CD4-positive, alpha-beta memory T cell (primary cell): ENCODE measurements at regions not wholly inside any gene's neighbourhood (a gene's known extent, or its start where the extent isn't known, plus 50 kb on each side); places are given as distances from the start of the nearest gene placed in this dataset.

Experiments
- CTCF ChIA-PET: fragments of 350-600 bp; sonication (Branson Sonifier 250); formaldehyde crosslinking; loops from one replicate; lab custom pipeline; 2021; ENCODE audit warnings: inconsistent platforms; ENCODE audit not compliant: partially characterized antibody; lab: Charles Lee
- POLR2A ChIA-PET: fragments of 350-600 bp; sonication (Branson Sonifier 250); formaldehyde crosslinking; loops from one replicate; lab custom pipeline; 2021; ENCODE audit not compliant: partially characterized antibody; lab: Charles Lee
- DNase-seq, 5 donors: peaks; one replicate each; pipeline versions ENCODE4 v3.0.0 to v3.0.0-alpha.2; 2020 to 2022; ENCODE audit warnings: mixed read lengths in 1 of 5
- H3K27ac ChIP-seq: one replicate; pipeline ENCODE4 v1.7.0; 2013; ENCODE audit warnings: low read depth, low read length
- H3K27me3 ChIP-seq: 2 replicates; pipeline ENCODE4 v1.7.0; 2013; ENCODE audit warnings: mild to moderate bottlenecking, low read length, moderate library complexity; ENCODE audit not compliant: insufficient read depth
- H3K36me3 ChIP-seq: 2 replicates; pipeline ENCODE4 v1.7.0; 2013; ENCODE audit warnings: mild to moderate bottlenecking, low read length, moderate library complexity; ENCODE audit not compliant: insufficient read depth
- H3K4me1 ChIP-seq: 2 replicates; pipeline ENCODE4 v1.7.0; 2013; ENCODE audit warnings: mild to moderate bottlenecking, low read length, moderate library complexity; ENCODE audit not compliant: insufficient read depth
- H3K4me3 ChIP-seq, 2 donors: one replicate each; pipeline ENCODE4 v1.7.0; 2013; ENCODE audit warnings: low read length in 2 of 2, mild to moderate bottlenecking in 1 of 2
- H3K9me3 ChIP-seq, 2 donors: one replicate each; pipeline ENCODE4 v1.7.0; 2013; ENCODE audit warnings: low read length in 2 of 2, control low read depth in 1 of 2; ENCODE audit not compliant: control insufficient read depth in 1 of 2
- H3K27ac Mint-ChIP-seq, 7 donors: one replicate each; pipeline ENCODE4 v1.8.0; 2020 to 2021; ENCODE audit warnings: mixed read lengths in 7 of 7, mild to moderate bottlenecking in 6 of 7, inconsistent platforms in 3 of 7, moderate library complexity in 3 of 7
- H3K27me3 Mint-ChIP-seq, 2 donors: one replicate each; pipeline ENCODE4 v1.8.0; 2020 to 2021; ENCODE audit warnings: mixed read lengths in 2 of 2
- H3K36me3 Mint-ChIP-seq, 2 donors: one replicate each; pipeline ENCODE4 v1.8.0; 2020 to 2021; ENCODE audit warnings: mixed read lengths in 2 of 2, inconsistent platforms in 1 of 2, mild to moderate bottlenecking in 1 of 2
- H3K4me1 Mint-ChIP-seq, 4 donors: one replicate each; pipeline ENCODE4 v1.8.0; 2020 to 2021; ENCODE audit warnings: mixed read lengths in 4 of 4, mild to moderate bottlenecking in 1 of 4
- H3K4me3 Mint-ChIP-seq, 8 donors: one replicate each; pipeline ENCODE4 v1.8.0; 2020 to 2021; ENCODE audit warnings: mixed read lengths in 8 of 8, mild to moderate bottlenecking in 7 of 8, moderate library complexity in 6 of 8, inconsistent platforms in 3 of 8
- H3K9me3 Mint-ChIP-seq, 8 donors: one replicate each; pipeline ENCODE4 v1.8.0; 2020 to 2021; ENCODE audit warnings: mixed read lengths in 8 of 8, mild to moderate bottlenecking in 5 of 8, inconsistent platforms in 3 of 8, moderate library complexity in 1 of 8
- intact Hi-C: fragments of 100-400 bp; cut with micrococcal nuclease; formaldehyde crosslinking; loops from one replicate; pipeline ENCODE4 v1.15.1; 2023

GRCh38 chr2:6067806-6068205 is 375.6 kb downstream of the SOX11 start:
- Histone ChIP-seq H3K36me3 (no peaks in the 10 kb centered on the region), H3K4me1 (no peaks in the 10 kb centered on the region), H3K27ac (no peak overlapping the region), H3K4me3 (no peak overlapping the region), H3K9me3 (no peaks in the 10 kb centered on the region), H3K27me3 (no peaks in the 10 kb centered on the region)
- DNase-seq = no peak
- no peaks in the 10 kb centered on the region for H3K36me3 Mint-ChIP-seq
- intact Hi-C loops = no loop called here
- H3K27me3 Mint-ChIP-seq = no peaks in the 10 kb centered on the region
- H3K27ac Mint-ChIP-seq = no peak overlapping the region
- no peaks in the 10 kb centered on the region for H3K4me1 Mint-ChIP-seq
- CTCF ChIA-PET = no interaction called here
- H3K4me3 Mint-ChIP-seq = no peak overlapping the region
- POLR2A ChIA-PET = no interaction called here
- no peaks in the 10 kb centered on the region for H3K9me3 Mint-ChIP-seq

- no peak for DNase-seq
- ChIA-PET CTCF (no interaction called here), POLR2A (no interaction called here)
- H3K9me3 Mint-ChIP-seq = peaks cover 0 to 2% (median 0%) of the 10 kb centered on the region in 8 donors
- intact Hi-C loops = no loop called here
- H3K4me3 ChIP-seq = no peak overlapping the region
- H3K9me3 ChIP-seq = no peaks in the 10 kb centered on the region
- no peaks in the 10 kb centered on the region for H3K27me3 Mint-ChIP-seq
- no peaks in the 10 kb centered on the region for H3K4me1 Mint-ChIP-seq
- no peak overlapping the region for H3K27ac Mint-ChIP-seq
- H3K36me3 ChIP-seq = no peaks in the 10 kb centered on the region
- no peak overlapping the region for H3K4me3 Mint-ChIP-seq
- H3K36me3 Mint-ChIP-seq = no peaks in the 10 kb centered on the region
- no peaks in the 10 kb centered on the region for H3K4me1 ChIP-seq
- no peaks in the 10 kb centered on the region for H3K27me3 ChIP-seq
- no peak overlapping the region for H3K27ac ChIP-seq
These were observed 376.2 kb downstream of the SOX11 start for GRCh38 chr2:6068429-6068828.

DNA sequence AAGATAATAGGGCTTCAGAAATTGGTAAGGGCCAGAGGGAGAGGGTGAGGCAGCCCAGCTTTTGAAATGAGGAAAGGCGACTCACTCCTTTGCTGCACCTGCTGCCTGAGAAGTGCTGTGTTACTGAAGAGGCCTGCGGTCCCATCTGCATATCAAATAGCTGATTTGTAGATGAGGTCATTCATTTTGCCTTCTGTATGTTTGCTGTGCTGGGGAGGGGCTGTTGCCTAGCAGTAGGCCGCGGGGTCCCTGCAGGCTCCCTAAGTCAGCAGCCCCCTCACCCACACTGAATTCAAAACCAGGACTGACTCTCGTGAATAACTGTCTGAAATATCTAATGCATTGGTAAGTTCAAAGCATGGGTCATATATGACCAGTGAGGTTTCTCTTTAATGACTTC is 377.2 kb downstream of the SOX11 start:
- Mint-ChIP-seq H3K36me3 (no peaks in the 10 kb centered on the region), H3K4me1 (no peaks in the 10 kb centered on the region), H3K27me3 (no peaks in the 10 kb centered on the region), H3K9me3 (peaks cover 0 to 2% (median 0%) of the 10 kb centered on the region in 8 donors), H3K4me3 (no peak overlapping the region), H3K27ac (no peak overlapping the region)
- ChIA-PET CTCF (no interaction called here), POLR2A (no interaction called here)
- Histone ChIP-seq H3K27ac (no peak overlapping the region), H3K9me3 (no peaks in the 10 kb centered on the region), H3K36me3 (no peaks in the 10 kb centered on the region), H3K4me3 (no peak overlapping the region), H3K27me3 (no peaks in the 10 kb centered on the region), H3K4me1 (no peaks in the 10 kb centered on the region)
- no peak for DNase-seq
- intact Hi-C loops = no loop called here

- Histone ChIP-seq H3K9me3 (no peaks in the 10 kb centered on the region), H3K4me3 (no peak overlapping the region), H3K27ac (no peak overlapping the region), H3K27me3 (no peaks in the 10 kb centered on the region), H3K36me3 (no peaks in the 10 kb centered on the region), H3K4me1 (no peaks in the 10 kb centered on the region)
- intact Hi-C loops = no loop called here
- Mint-ChIP-seq H3K27me3 (no peaks in the 10 kb centered on the region), H3K36me3 (no peaks in the 10 kb centered on the region), H3K27ac (no peak overlapping the region), H3K4me1 (no peaks in the 10 kb centered on the region), H3K4me3 (no peak overlapping the region), H3K9me3 (peaks cover 0 to 2% (median 0%) of the 10 kb centered on the region in 8 donors)
- no peak for DNase-seq
- CTCF ChIA-PET = no interaction called here
- POLR2A ChIA-PET = no interaction called here
These were observed 379.3 kb downstream of the SOX11 start for GRCh38 chr2:6071519-6071918.

GRCh38 chr2:6072276-6072675 is 380.1 kb downstream of the SOX11 start:
- ChIA-PET CTCF (no interaction called here), POLR2A (no interaction called here)
- intact Hi-C loops = no loop called here
- Histone ChIP-seq H3K27ac (no peak overlapping the region), H3K4me3 (no peak overlapping the region), H3K9me3 (no peaks in the 10 kb centered on the region), H3K36me3 (no peaks in the 10 kb centered on the region), H3K27me3 (no peaks in the 10 kb centered on the region), H3K4me1 (no peaks in the 10 kb centered on the region)
- H3K4me3 Mint-ChIP-seq = no peak overlapping the region
- no peak overlapping the region for H3K27ac Mint-ChIP-seq
- DNase-seq = no peak
- no peaks in the 10 kb centered on the region for H3K27me3 Mint-ChIP-seq
- H3K9me3 Mint-ChIP-seq = peaks cover 0 to 2% (median 0%) of the 10 kb centered on the region in 8 donors
- H3K36me3 Mint-ChIP-seq = no peaks in the 10 kb centered on the region
- no peaks in the 10 kb centered on the region for H3K4me1 Mint-ChIP-seq

DNA sequence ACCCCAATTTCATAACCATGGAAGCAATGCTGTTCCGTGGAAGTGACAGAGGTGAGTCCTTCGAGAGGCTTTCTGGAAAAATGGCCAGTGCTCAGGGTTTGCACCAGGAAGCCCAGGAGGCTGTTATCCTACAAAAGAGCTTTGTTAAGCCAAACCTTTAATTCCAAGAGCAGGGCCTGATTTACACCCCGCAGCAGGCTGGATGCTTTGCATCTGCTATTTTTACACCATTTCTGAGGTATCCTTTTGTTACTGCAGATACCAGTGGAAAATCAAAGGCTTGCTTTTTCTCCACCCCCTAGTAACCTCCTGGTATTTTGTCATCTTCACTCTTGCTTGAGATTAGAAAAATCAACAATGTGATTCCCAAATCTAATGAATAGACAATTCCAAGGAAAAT is 380.6 kb downstream of the SOX11 start:
- H3K27me3 Mint-ChIP-seq = no peaks in the 10 kb centered on the region
- Histone ChIP-seq H3K9me3 (no peaks in the 10 kb centered on the region), H3K27ac (no peak overlapping the region), H3K4me1 (no peaks in the 10 kb centered on the region), H3K27me3 (no peaks in the 10 kb centered on the region), H3K4me3 (no peak overlapping the region), H3K36me3 (no peaks in the 10 kb centered on the region)
- H3K9me3 Mint-ChIP-seq = peaks cover 0 to 2% (median 0%) of the 10 kb centered on the region in 8 donors
- POLR2A ChIA-PET = no interaction called here
- intact Hi-C loops = no loop called here
- no peak overlapping the region for H3K4me3 Mint-ChIP-seq
- no peaks in the 10 kb centered on the region for H3K4me1 Mint-ChIP-seq
- CTCF ChIA-PET = no interaction called here
- no peaks in the 10 kb centered on the region for H3K36me3 Mint-ChIP-seq
- no peak for DNase-seq
- H3K27ac Mint-ChIP-seq = no peak overlapping the region

- H3K4me3 Mint-ChIP-seq = no peak overlapping the region
- H3K27me3 ChIP-seq = no peaks in the 10 kb centered on the region
- intact Hi-C loops = no loop called here
- POLR2A ChIA-PET = no interaction called here
- H3K9me3 Mint-ChIP-seq = peaks cover 0 to 2% (median 0%) of the 10 kb centered on the region in 8 donors
- no peaks in the 10 kb centered on the region for H3K4me1 Mint-ChIP-seq
- H3K36me3 ChIP-seq = no peaks in the 10 kb centered on the region
- DNase-seq = no peak
- H3K4me3 ChIP-seq = no peak overlapping the region
- no peaks in the 10 kb centered on the region for H3K4me1 ChIP-seq
- H3K36me3 Mint-ChIP-seq = no peaks in the 10 kb centered on the region
- no peak overlapping the region for H3K27ac Mint-ChIP-seq
- H3K27ac ChIP-seq = no peak overlapping the region
- H3K9me3 ChIP-seq = no peaks in the 10 kb centered on the region
- H3K27me3 Mint-ChIP-seq = no peaks in the 10 kb centered on the region
- CTCF ChIA-PET = no interaction called here
These were observed 381.3 kb downstream of the SOX11 start for GRCh38 chr2:6073191-6074088.
